Breast epithelium (tissue), 4 donors: ENCODE measurements at regions not wholly inside any gene's neighbourhood (a gene's known extent, or its start where the extent isn't known, plus 50 kb on each side); places are given as distances from the start of the nearest gene placed in this dataset.

ENCODE experiments used
- DNase-seq, 2 donors: peaks; one replicate each; pipeline ENCODE4 v3.0.0-alpha.2; 2019; ENCODE audit warnings: low spot score in 2 of 2
- H3K27ac ChIP-seq, 2 donors: fragments of 200-600 bp; sonication (generic) in 1 of 2; one replicate each; pipeline ENCODE4 v1.5.1; 2016 to 2019; ENCODE audit warnings: mild to moderate bottlenecking in 1 of 2
- H3K27me3 ChIP-seq, 2 donors: fragments of 200-600 bp; sonication (generic) in 1 of 2; one replicate each; pipeline versions ENCODE4 v1.5.1 to v1.6.0; 2017 to 2019; ENCODE audit warnings: control low read depth in 1 of 2, mild to moderate bottlenecking in 1 of 2
- H3K36me3 ChIP-seq: fragments of 200-600 bp; one replicate; pipeline ENCODE4 v1.5.1; 2019
- H3K4me1 ChIP-seq, 2 donors: fragments of 200-600 bp; sonication (generic); one replicate each; pipeline ENCODE4 v1.5.1; 2016 to 2019; ENCODE audit warnings: control low read depth in 1 of 2
- H3K4me3 ChIP-seq, 3 donors: fragments of 200-600 bp; sonication (generic); 1 replicate in 2 of 3; 2 replicates in 1 of 3; pipeline ENCODE4 v1.5.1; 2016 to 2019; ENCODE audit warnings: mild to moderate bottlenecking in 3 of 3, moderate library complexity in 2 of 3
- H3K9me3 ChIP-seq, 2 donors: fragments of 200-600 bp; sonication (generic) in 1 of 2; one replicate each; pipeline ENCODE4 v1.5.1; 2016 to 2019; ENCODE audit warnings: control low read depth in 1 of 2
- POLR2A ChIP-seq: fragments of 450-650 bp; IDR thresholded peaks from one replicate; pipeline ENCODE4 v1.6.1; 2016; ENCODE audit warnings: antibody characterized with exemption, mild to moderate bottlenecking, moderate library complexity
- POLR2AphosphoS5 ChIP-seq, 3 donors: sonication (generic); formaldehyde crosslinking; IDR thresholded peaks; one replicate each; pipeline ENCODE4 v1.6.1; 2017; ENCODE audit warnings: antibody characterized with exemption in 3 of 3
- intact Hi-C: fragments of 100-400 bp; cut with DNase I; formaldehyde crosslinking; loops from one replicate; pipeline ENCODE4 v1.15.1; 2023; ENCODE audit warnings: low total_unique reads
- TF ChIP-seq, protein P1 (sequence below), 3 donors: fragments of 450-650 bp; IDR thresholded peaks; one replicate each; pipeline ENCODE4 v1.5.1; 2016 to 2017; ENCODE audit warnings: antibody characterized with exemption in 3 of 3, mild to moderate bottlenecking in 3 of 3, moderate library complexity in 3 of 3

- TF ChIP-seq POLR2A (no peak), POLR2AphosphoS5 (IDR thresholded peaks at IDR 0.05) (no peak)
- TF ChIP-seq, protein P1, sequence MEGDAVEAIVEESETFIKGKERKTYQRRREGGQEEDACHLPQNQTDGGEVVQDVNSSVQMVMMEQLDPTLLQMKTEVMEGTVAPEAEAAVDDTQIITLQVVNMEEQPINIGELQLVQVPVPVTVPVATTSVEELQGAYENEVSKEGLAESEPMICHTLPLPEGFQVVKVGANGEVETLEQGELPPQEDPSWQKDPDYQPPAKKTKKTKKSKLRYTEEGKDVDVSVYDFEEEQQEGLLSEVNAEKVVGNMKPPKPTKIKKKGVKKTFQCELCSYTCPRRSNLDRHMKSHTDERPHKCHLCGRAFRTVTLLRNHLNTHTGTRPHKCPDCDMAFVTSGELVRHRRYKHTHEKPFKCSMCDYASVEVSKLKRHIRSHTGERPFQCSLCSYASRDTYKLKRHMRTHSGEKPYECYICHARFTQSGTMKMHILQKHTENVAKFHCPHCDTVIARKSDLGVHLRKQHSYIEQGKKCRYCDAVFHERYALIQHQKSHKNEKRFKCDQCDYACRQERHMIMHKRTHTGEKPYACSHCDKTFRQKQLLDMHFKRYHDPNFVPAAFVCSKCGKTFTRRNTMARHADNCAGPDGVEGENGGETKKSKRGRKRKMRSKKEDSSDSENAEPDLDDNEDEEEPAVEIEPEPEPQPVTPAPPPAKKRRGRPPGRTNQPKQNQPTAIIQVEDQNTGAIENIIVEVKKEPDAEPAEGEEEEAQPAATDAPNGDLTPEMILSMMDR (IDR thresholded peaks at IDR 0.05) = no peak
- no peaks in the 10 kb centered on the region for H3K36me3 ChIP-seq
Measured at GRCh38 chr2:56666777-56667176, 483.0 kb downstream of the CCDC85A start.

DNA sequence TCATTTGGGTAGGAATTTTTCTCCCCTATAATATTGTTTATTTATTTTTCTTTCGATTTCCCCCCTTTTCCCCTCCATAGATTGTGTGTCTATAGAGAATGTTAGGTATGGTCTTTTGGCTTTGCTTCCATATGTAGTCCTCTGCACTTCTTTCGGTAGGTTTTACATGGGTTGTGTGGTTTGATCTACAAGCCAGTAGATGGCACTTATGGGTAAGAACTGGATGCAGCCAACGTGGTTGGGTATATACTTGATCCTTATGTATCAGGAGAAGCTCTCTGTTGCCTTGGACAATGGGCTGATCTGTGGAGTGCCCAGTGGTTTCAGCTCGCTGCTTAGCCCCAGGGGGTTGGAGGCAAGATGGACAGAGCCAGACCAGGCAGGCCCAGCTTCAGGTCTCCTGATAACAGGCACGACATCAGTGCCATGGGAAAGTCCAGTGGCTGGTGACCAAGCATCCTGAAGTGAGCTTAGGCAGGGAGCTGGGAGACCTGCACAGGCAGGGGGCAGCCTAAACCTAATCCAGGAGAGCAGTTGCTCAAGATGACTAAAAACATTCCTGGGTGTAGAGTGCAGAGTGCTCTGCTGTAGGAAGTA, 488.3 kb downstream of the CCDC85A start:
- H3K4me1 ChIP-seq = no peaks in the 10 kb centered on the region
- no peaks in the 10 kb centered on the region for H3K27me3 ChIP-seq
- intact Hi-C loops = loop anchor here (10.0 kb wide), 1 partner anchor 273 kb away; no protein-coding TSS in a partner anchor
- no peaks in the 10 kb centered on the region for H3K36me3 ChIP-seq
- no peak overlapping the region for H3K4me3 ChIP-seq
- TF ChIP-seq POLR2AphosphoS5 (IDR thresholded peaks at IDR 0.05) (no peak), POLR2A (no peak)
- TF ChIP-seq, protein P1 (IDR thresholded peaks at IDR 0.05) = no peak
- DNase-seq = no peak
- H3K9me3 ChIP-seq = peaks cover 14 to 24% of the 10 kb centered on the region in 2 donors
- no peak overlapping the region for H3K27ac ChIP-seq

More at GRCh38 chr2:56666777-56667176, 483.0 kb downstream of the CCDC85A start:
- Histone ChIP-seq H3K4me1 (no peaks in the 10 kb centered on the region), H3K27ac (no peak overlapping the region), H3K27me3 (no peaks in the 10 kb centered on the region), H3K4me3 (no peak overlapping the region), H3K9me3 (peaks cover 0 to 5% of the 10 kb centered on the region in 2 donors)
- DNase-seq = no peak
- intact Hi-C loops = no loop called here

DNA sequence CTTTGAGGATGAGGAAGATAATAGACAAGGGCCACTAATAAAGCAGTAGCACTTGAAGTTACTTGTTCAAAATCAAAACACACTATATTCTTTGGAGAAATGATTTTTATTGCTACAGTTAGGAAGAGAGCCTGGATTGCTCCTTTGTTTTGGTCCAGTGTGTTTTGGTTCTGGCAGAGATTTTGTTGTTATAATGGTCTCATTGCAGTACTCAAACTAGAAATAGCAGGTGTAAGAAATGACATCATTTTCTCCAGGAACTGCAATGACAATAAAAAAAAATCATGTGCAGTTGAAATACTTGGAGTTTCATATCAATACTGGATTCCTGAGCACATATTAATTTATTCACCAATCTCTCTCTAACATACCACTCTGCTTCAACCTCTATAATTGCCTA, 490.3 kb downstream of the CCDC85A start:
- H3K27me3 ChIP-seq = no peaks in the 10 kb centered on the region
- DNase-seq = no peak
- no peaks in the 10 kb centered on the region for H3K36me3 ChIP-seq
- no peak overlapping the region for H3K4me3 ChIP-seq
- no peaks in the 10 kb centered on the region for H3K4me1 ChIP-seq
- intact Hi-C loops = loop anchor here (10.0 kb wide), 1 partner anchor 271 kb away; no protein-coding TSS in a partner anchor
- TF ChIP-seq, protein P1 (IDR thresholded peaks at IDR 0.05) = no peak
- TF ChIP-seq POLR2A (no peak), POLR2AphosphoS5 (IDR thresholded peaks at IDR 0.05) (no peak)
- peaks cover 14 to 24% of the 10 kb centered on the region in 2 donors for H3K9me3 ChIP-seq
- H3K27ac ChIP-seq = no peak overlapping the region

GRCh38 chr2:56676966-56677365, 493.2 kb downstream of the CCDC85A start:
- no peak for DNase-seq
- intact Hi-C loops = loop anchor here (10.0 kb wide), 1 partner anchor 268 kb away; no protein-coding TSS in a partner anchor
- no peak for TF ChIP-seq POLR2A
- TF ChIP-seq, protein P1 (IDR thresholded peaks at IDR 0.05) = no peak
- no peaks in the 10 kb centered on the region for H3K36me3 ChIP-seq
- no peaks in the 10 kb centered on the region for H3K27me3 ChIP-seq
- no peak overlapping the region for H3K27ac ChIP-seq
- peaks cover 13 to 17% of the 10 kb centered on the region in 2 donors for H3K9me3 ChIP-seq
- H3K4me3 ChIP-seq = no peak overlapping the region
- no peaks in the 10 kb centered on the region for H3K4me1 ChIP-seq

- H3K9me3 ChIP-seq = no peaks in the 10 kb centered on the region
- intact Hi-C loops = no loop called here
- no peak for DNase-seq
- TF ChIP-seq, protein P1 (IDR thresholded peaks at IDR 0.05) = no peak
- TF ChIP-seq POLR2A (no peak), POLR2AphosphoS5 (IDR thresholded peaks at IDR 0.05) (no peak)
- H3K4me1 ChIP-seq = no peaks in the 10 kb centered on the region
- H3K36me3 ChIP-seq = no peaks in the 10 kb centered on the region
- H3K27me3 ChIP-seq = no peaks in the 10 kb centered on the region
- H3K27ac ChIP-seq = no peak overlapping the region
- no peak overlapping the region for H3K4me3 ChIP-seq
Measured at GRCh38 chr2:56680971-56681631, 497.3 kb downstream of the CCDC85A start.
